HG02759 (cell line): ENCODE measurements at regions not wholly inside any gene's neighbourhood (a gene's known extent, or its start where the extent isn't known, plus 50 kb on each side); places are given as distances from the start of the nearest gene placed in this dataset.
"Not testable (repeated sequence)": the region's sequence is repeated elsewhere in the genome, so short reads cannot be mapped to it uniquely, and the experiment has no call there.

ENCODE experiments used
- ATAC-seq: cut with Tn5 transposase; IDR thresholded peaks from one replicate; pipeline ENCODE4 v1.9.1; 2021; ENCODE audit warnings: mild to moderate bottlenecking, moderate library complexity; ENCODE audit not compliant: unreplicated experiment

DNA sequence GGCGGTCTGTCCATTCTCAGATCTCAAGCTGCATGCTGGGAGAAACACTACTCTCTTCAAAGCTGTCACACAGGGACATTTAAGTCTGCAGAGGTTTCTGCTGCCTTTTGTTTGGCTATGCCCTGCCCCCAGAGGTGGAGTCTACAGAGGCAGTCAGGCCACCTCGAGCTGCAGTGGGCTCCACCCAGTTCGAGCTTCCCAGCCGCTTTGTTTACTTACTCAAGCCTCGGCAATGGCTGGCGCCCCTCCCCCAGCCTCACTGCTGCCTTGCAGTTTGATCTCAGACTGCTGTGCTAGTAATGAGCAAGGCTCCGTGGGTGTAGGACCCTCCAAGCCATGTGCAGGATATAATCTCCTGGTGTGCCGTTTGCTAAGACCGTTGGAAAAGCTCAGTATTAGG is 486.1 kb downstream of the DTWD2 start:
- not testable (repeated sequence) for ATAC-seq

GRCh38 chr5:118491351-118491750 is 497.0 kb downstream of the DTWD2 start:
- ATAC-seq = no peak

DNA sequence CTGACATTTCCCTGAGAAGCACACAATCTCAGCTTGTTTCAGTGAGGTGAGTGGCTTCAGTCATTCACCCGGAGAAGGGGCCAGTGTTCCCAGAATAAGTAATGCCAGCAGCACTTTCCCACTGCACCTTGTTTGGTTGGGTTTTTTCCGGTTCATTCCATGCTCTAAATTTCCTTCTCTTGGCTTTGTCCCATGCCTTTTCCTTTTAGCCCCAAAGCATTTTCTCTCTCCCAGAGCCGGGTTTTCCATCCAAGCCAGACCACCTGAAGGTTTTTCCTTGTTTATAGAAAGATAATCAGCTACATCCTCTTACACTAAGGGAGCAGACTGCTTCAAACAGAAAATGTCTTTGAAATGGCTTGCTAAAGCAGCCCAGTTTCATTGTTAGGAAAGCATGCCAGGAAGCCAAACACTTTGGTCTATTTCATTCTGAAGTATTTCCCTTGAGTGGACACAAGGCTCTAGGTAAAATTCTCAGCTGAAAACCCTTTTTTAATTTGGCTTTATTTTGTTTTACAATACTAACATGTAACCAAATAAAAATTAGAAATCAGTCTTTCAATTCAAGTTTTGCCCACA is 501.6 kb downstream of the DTWD2 start:
- no peak for ATAC-seq

DNA sequence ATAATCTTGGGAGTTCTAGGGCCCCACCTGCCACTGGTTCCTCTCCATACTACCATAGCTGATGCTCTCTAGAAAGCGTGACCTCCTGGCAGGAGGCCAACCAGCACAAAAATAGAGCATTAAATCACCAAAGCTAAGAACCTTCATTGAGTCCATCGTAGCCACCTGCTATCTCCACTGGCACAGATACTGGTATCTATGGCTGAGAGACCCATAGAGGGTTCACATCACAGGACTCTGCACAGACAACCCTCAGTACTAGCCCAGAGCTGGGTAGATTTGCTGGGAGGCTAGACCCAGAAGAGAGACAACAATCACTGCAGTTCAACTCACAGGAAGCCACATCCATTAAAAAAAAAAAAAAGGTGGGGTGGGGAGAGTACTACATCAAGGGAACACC is 509.1 kb downstream of the DTWD2 start:
- no peak for ATAC-seq

GRCh38 chr5:118478852-118479251 is 509.5 kb downstream of the DTWD2 start:
- no peak for ATAC-seq

DNA sequence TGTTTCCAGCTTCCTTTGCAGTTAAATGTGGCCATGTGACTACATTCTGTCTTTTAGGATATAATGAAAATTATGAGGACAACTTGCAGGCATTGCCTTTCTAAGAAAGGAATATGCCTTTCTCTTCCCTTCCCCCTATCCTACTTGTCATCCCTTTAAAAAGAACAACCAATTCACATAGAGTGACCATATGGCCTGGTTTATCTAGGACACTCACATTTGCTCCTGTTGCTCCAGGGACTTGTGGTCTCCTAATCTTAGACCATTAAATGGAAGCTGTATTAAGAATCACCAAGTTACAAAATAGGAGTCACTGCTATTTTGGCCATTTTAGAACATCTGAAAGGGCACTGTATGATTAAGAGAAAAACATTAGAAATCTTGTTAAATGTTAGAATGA is 520.3 kb downstream of the DTWD2 start:
- no peak for ATAC-seq

DNA sequence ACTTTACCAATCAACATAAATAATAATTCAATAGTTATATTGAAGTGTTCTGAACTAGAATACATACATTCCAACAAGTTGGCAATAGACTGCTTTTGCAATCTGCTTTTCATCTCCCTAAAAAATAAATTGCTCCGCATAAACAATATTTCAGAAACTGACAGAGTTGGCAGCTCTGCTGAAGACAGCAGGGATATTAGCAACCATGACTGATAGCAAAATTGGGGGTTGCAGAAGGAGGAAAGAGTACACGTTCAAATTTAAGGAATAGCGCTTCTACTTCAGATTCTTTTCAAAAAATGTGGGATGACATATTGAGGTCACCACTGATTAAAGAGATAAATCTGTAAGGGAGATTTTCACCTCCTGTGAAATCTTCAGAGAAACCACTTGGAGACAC is 521.2 kb downstream of the DTWD2 start:
- ATAC-seq = no peak

DNA sequence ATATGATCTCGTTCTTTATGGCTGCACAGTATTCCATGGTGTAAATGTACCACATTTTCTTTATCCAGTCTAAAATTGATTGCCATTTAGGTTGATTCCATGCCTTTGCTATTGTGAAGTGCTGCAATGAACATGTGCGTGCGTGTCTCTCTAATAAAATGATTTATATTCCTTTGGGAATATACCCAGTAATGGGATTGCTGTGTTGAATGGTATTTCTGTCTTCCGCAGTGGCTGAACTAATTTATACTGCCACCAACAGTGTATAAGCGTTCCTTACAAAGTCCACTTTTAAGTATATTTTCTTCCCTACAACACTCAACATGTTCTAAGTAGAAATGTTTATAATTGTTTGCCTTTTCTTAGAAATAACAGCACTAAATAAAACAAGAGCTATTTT is 521.9 kb downstream of the DTWD2 start:
- no peak for ATAC-seq

DNA sequence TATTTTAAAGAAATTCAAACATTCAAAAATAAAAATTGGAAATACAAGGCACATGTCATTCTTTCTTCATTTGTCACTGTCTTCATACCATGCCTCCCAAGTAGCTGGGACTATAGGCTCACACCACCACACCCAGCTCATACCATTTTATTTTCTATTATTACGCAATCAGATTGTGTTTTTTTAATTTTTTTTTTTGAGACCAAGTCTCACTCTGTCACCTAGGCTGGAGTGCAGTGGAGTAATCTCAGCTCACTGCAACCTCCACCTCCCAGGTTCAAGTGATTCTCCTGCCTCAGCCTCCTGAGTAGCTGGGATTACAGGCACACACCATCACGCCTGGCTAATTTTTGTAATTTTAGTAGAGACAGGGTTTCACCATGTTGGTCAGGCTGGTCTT is 526.1 kb downstream of the DTWD2 start:
- not testable (repeated sequence) for ATAC-seq

DNA sequence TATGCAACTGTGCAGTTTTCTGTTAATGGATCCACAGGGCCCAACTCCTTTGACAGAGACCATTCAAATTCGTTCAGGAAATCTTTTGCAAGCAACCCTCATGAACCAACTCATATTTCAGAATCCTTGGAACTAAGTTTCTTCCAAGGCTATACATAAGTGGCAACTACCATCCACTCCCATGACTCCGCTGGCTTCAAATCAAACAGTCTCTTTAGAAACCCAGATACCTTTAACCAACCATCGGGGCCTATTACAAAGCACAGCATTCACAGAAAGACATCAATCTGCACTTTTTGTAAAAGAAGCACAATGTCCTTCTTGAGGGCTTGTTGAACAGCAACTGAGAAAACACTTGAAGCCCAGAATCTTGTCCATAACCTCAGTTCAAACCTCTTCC is 526.9 kb downstream of the DTWD2 start:
- no peak for ATAC-seq

GRCh38 chr5:118459490-118459889 is 528.9 kb downstream of the DTWD2 start:
- no peak for ATAC-seq

GRCh38 chr5:118456085-118456484 is 532.3 kb downstream of the DTWD2 start:
- ATAC-seq = no peak

GRCh38 chr5:118451697-118452247 is 536.6 kb downstream of the DTWD2 start:
- no peak for ATAC-seq

- ATAC-seq = no peak
Observed at GRCh38 chr5:118450554-118451332, 537.6 kb downstream of the DTWD2 start.

GRCh38 chr5:118447350-118447749 is 541.0 kb downstream of the DTWD2 start:
- ATAC-seq = no peak

GRCh38 chr5:118441956-118442355 is 546.4 kb downstream of the DTWD2 start:
- no peak for ATAC-seq

GRCh38 chr5:118441034-118441433 is 547.3 kb downstream of the DTWD2 start:
- ATAC-seq = no peak

DNA sequence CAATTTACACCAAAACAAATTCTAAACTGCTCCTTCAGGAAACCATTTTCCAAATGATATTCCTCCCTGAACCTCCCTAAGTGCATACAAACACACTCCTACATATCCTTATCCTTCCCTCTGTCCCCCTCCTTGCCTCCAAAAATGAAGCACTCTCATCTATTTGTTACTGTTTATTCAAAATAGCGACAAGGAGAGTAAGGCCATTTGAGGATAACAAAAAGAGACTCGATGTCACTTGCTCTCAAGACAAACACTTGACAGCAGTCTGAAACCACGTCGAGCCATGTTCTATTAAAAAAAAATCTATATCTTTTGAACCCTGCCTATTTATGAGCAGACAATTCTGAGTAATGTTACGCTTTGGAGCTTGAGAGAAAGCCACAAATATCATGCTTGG is 547.9 kb downstream of the DTWD2 start:
- no peak for ATAC-seq

GRCh38 chr5:118439831-118440230 is 548.5 kb downstream of the DTWD2 start:
- no peak for ATAC-seq

- ATAC-seq = no peak
Observed at GRCh38 chr5:118435131-118435530, 553.2 kb downstream of the DTWD2 start.

GRCh38 chr5:118434522-118434921 is 553.8 kb downstream of the DTWD2 start:
- no peak for ATAC-seq

DNA sequence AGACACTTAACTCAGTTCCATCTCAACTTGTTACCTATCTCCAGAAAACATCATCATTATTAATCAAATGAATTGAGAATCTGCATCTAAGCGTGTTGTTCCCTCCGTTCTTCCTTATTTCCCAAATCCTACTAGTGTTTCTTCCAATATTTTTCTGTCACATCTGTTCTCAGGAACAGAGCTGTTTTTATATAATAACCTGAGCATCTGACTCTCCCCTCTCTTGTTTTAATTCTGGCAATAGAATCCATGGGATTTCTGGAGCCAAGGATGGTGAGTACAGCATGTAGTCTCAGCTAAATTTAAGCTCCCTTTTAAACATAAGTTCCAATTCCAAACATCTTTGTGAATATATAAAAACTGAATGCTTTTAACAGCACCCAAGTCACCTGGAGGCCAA is 558.3 kb downstream of the DTWD2 start:
- no peak for ATAC-seq
